ENCODE measurements at regions not wholly inside any gene's neighbourhood (a gene's known extent, or its start where the extent isn't known, plus 50 kb on each side); places are given as distances from the start of the nearest gene placed in this dataset.

DNA sequence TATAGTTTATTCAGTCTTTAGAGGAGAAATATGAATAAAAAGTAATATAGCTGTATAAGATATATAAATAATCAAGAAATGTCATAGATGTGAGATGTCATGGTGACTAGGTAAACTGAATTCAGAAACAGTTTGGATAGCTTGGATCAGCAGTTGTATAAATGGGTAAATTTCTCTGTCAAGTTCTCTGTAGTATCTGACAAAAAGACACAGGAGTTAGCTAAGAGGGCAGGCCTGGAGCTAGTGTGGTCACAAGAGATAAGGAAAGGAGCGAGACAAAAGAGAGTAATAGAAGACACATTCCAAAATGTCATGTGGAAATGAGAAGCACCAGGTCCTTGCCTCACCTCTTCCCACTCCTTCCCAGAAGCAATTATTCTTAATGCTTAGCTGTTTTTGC is 349.0 kb downstream of the LMO7 start:
- H3K27me3 ChIP-seq: no peaks in the 10 kb centered on the region
- no peaks in the 10 kb centered on the region for H3K9me3 ChIP-seq
- no peak for DNase-seq (ENCODE audit: extremely low spot score in 2 of 2)
- H3K4me3 ChIP-seq: no peak overlapping the region
- TF ChIP-seq POLR2A (IDR thresholded peaks at IDR 0.05) (no peak), POLR2AphosphoS5 (IDR thresholded peaks at IDR 0.05; ENCODE audit: insufficient read depth in 1 of 2, low read depth in 1 of 2) (no peak)
- TF ChIP-seq, protein P1, sequence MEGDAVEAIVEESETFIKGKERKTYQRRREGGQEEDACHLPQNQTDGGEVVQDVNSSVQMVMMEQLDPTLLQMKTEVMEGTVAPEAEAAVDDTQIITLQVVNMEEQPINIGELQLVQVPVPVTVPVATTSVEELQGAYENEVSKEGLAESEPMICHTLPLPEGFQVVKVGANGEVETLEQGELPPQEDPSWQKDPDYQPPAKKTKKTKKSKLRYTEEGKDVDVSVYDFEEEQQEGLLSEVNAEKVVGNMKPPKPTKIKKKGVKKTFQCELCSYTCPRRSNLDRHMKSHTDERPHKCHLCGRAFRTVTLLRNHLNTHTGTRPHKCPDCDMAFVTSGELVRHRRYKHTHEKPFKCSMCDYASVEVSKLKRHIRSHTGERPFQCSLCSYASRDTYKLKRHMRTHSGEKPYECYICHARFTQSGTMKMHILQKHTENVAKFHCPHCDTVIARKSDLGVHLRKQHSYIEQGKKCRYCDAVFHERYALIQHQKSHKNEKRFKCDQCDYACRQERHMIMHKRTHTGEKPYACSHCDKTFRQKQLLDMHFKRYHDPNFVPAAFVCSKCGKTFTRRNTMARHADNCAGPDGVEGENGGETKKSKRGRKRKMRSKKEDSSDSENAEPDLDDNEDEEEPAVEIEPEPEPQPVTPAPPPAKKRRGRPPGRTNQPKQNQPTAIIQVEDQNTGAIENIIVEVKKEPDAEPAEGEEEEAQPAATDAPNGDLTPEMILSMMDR (IDR thresholded peaks at IDR 0.05): no peak
- H3K4me1 ChIP-seq: no peaks in the 10 kb centered on the region
- intact Hi-C loops (cut with DNase I): no loop called here
- no peak overlapping the region for H3K27ac ChIP-seq
- no peaks in the 10 kb centered on the region for H3K36me3 ChIP-seq

DNA sequence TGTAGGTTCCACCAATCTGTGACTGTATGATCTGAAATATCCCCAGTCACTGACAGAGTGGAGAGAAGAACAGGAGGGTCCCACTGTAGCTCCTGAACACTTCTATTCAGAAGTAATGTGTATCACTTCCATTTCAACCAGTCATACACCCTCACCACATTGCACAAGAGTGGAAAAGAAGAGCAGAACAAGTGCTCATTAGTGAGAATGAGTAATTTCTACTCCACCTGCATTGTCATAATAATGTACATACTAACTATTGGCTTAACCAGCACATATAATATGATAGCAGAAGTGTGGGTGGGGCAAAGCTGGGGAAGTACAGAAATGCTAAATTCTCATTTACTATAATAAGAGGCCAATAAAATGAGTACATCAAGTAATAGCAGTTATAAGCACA is 342.7 kb downstream of the LMO7 start:
- intact Hi-C loops (cut with DNase I): no loop called here
- no peak overlapping the region for H3K4me3 ChIP-seq
- H3K27me3 ChIP-seq: no peaks in the 10 kb centered on the region
- TF ChIP-seq, protein P1 (IDR thresholded peaks at IDR 0.05): no peak
- TF ChIP-seq POLR2AphosphoS5 (IDR thresholded peaks at IDR 0.05; ENCODE audit: insufficient read depth in 1 of 2, low read depth in 1 of 2) (no peak), POLR2A (IDR thresholded peaks at IDR 0.05) (no peak)
- H3K27ac ChIP-seq: no peak overlapping the region
- no peak for DNase-seq (ENCODE audit: extremely low spot score in 2 of 2)
- H3K4me1 ChIP-seq: no peaks in the 10 kb centered on the region
- H3K9me3 ChIP-seq: no peaks in the 10 kb centered on the region
- H3K36me3 ChIP-seq: no peaks in the 10 kb centered on the region

DNA sequence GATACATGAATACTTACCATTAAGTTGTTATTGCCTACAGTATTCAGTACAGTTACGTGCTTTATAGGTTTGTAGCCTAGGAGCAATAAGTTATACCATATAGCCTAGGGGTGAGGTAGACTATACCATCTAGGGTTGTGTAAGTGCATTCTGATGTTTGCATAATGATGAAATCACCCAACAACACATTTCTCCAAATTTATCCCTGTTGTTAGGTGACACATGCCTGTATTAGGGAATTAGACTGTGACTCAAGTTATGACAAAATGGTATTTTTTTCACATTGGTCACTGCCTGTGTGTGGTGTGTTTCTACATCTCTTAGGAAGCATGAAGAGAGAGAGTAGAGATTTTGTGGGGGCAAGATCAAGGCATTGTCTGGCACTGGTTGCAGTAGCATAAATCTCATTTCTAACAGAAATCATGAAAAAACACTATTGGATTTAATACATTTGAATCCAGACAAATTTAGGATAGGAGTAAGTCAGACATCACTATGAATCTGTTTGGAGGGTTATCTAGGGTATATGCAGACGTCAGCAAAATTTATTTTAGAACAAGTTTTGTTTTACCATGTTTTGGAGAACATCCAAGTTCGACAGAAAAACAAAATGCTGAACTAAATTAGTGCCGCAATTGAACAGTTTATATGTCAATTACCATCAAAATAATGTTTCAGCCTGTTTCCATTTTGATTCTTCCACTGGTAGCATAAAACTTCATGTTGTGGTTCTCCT is 332.1 kb downstream of the LMO7 start:
- intact Hi-C loops (cut with DNase I): no loop called here
- TF ChIP-seq POLR2AphosphoS5 (IDR thresholded peaks at IDR 0.05; ENCODE audit: insufficient read depth in 1 of 2, low read depth in 1 of 2) (no peak), POLR2A (IDR thresholded peaks at IDR 0.05) (no peak)
- TF ChIP-seq, protein P1 (IDR thresholded peaks at IDR 0.05): no peak

GRCh38 chr13:75963302-75963701 is 327.2 kb downstream of the LMO7 start:
- intact Hi-C loops (cut with DNase I): no loop called here
- TF ChIP-seq, protein P1 (IDR thresholded peaks at IDR 0.05): no peak
- no peak for TF ChIP-seq POLR2AphosphoS5 (IDR thresholded peaks at IDR 0.05; ENCODE audit: insufficient read depth in 1 of 2, low read depth in 1 of 2)
- TF ChIP-seq POLR2A (IDR thresholded peaks at IDR 0.05): no peak
- H3K4me3 ChIP-seq: no peak overlapping the region

More for the DNA sequence above, 332.1 kb downstream of the LMO7 start:
- Histone ChIP-seq H3K27ac (no peak overlapping the region), H3K36me3 (no peaks in the 10 kb centered on the region), H3K27me3 (no peaks in the 10 kb centered on the region), H3K4me3 (no peak overlapping the region), H3K4me1 (no peaks in the 10 kb centered on the region), H3K9me3 (no peaks in the 10 kb centered on the region)
- no peak for DNase-seq (ENCODE audit: extremely low spot score in 2 of 2)

GRCh38 chr13:75961911-75962310 is 325.8 kb downstream of the LMO7 start:
- H3K27me3 ChIP-seq: no peaks in the 10 kb centered on the region
- TF ChIP-seq POLR2A (IDR thresholded peaks at IDR 0.05): no peak
- TF ChIP-seq POLR2AphosphoS5 (IDR thresholded peaks at IDR 0.05; ENCODE audit: insufficient read depth in 1 of 2, low read depth in 1 of 2): no peak
- TF ChIP-seq, protein P1 (IDR thresholded peaks at IDR 0.05): no peak
- no peaks in the 10 kb centered on the region for H3K4me1 ChIP-seq
- intact Hi-C loops (cut with DNase I): no loop called here
- no peak overlapping the region for H3K27ac ChIP-seq
- DNase-seq (ENCODE audit: extremely low spot score in 2 of 2): no peak
- H3K4me3 ChIP-seq: no peak overlapping the region
- no peaks in the 10 kb centered on the region for H3K9me3 ChIP-seq
- no peaks in the 10 kb centered on the region for H3K36me3 ChIP-seq

More at GRCh38 chr13:75963302-75963701, 327.2 kb downstream of the LMO7 start:
- H3K36me3 ChIP-seq: no peaks in the 10 kb centered on the region
- no peaks in the 10 kb centered on the region for H3K4me1 ChIP-seq
- H3K27me3 ChIP-seq: no peaks in the 10 kb centered on the region
- DNase-seq (ENCODE audit: extremely low spot score in 2 of 2): no peak
- H3K27ac ChIP-seq: no peak overlapping the region
- H3K9me3 ChIP-seq: no peaks in the 10 kb centered on the region
